ENCODE measurements at regions not wholly inside any gene's neighbourhood (a gene's known extent, or its start where the extent isn't known, plus 50 kb on each side); places are given as distances from the start of the nearest gene placed in this dataset.

GRCh38 chr2:237229905-237230304 lies 144.2 kb downstream of the COPS8 start:
- TF ChIP-seq, protein P1, sequence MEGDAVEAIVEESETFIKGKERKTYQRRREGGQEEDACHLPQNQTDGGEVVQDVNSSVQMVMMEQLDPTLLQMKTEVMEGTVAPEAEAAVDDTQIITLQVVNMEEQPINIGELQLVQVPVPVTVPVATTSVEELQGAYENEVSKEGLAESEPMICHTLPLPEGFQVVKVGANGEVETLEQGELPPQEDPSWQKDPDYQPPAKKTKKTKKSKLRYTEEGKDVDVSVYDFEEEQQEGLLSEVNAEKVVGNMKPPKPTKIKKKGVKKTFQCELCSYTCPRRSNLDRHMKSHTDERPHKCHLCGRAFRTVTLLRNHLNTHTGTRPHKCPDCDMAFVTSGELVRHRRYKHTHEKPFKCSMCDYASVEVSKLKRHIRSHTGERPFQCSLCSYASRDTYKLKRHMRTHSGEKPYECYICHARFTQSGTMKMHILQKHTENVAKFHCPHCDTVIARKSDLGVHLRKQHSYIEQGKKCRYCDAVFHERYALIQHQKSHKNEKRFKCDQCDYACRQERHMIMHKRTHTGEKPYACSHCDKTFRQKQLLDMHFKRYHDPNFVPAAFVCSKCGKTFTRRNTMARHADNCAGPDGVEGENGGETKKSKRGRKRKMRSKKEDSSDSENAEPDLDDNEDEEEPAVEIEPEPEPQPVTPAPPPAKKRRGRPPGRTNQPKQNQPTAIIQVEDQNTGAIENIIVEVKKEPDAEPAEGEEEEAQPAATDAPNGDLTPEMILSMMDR (IDR thresholded peaks at IDR 0.05): no peak
- TF ChIP-seq POLR2A (IDR thresholded peaks at IDR 0.05): no peak
- TF ChIP-seq EP300 (IDR thresholded peaks at IDR 0.05): no peak
- TF ChIP-seq POLR2AphosphoS5 (IDR thresholded peaks at IDR 0.05): no peak

Data from suprapubic skin (tissue), 4 donors.